Activated CD4-positive, alpha-beta memory T cell treated with anti-CD3 and anti-CD28 coated beads for 36 hours (primary cell): ENCODE measurements at regions not wholly inside any gene's neighbourhood (a gene's known extent, or its start where the extent isn't known, plus 50 kb on each side); places are given as distances from the start of the nearest gene placed in this dataset.

Experiments
- CTCF ChIA-PET: fragments of 350-600 bp; sonication (Branson Sonifier 250); formaldehyde crosslinking; loops from one replicate; lab custom pipeline; 2021; ENCODE audit warnings: antibody characterized with exemption, inconsistent platforms; lab: Charles Lee
- POLR2A ChIA-PET: fragments of 350-600 bp; sonication (Branson Sonifier 250); formaldehyde crosslinking; loops from one replicate; lab custom pipeline; 2021; ENCODE audit warnings: antibody characterized with exemption; lab: Charles Lee
- DNase-seq: peaks from one replicate; pipeline ENCODE4 v3.0.0-alpha.2; 2020
- H3K27ac Mint-ChIP-seq: one replicate; pipeline ENCODE4 v1.8.0; 2021; ENCODE audit warnings: mixed read lengths
- H3K27me3 Mint-ChIP-seq: one replicate; pipeline ENCODE4 v1.8.0; 2021; ENCODE audit warnings: mixed read lengths
- H3K36me3 Mint-ChIP-seq: one replicate; pipeline ENCODE4 v1.8.0; 2021; ENCODE audit warnings: mixed read lengths
- H3K4me1 Mint-ChIP-seq: one replicate; pipeline ENCODE4 v1.8.0; 2021; ENCODE audit warnings: low read depth, mixed read lengths
- H3K4me3 Mint-ChIP-seq: one replicate; pipeline ENCODE4 v1.8.0; 2021; ENCODE audit warnings: mild to moderate bottlenecking, mixed read lengths
- H3K9me3 Mint-ChIP-seq: one replicate; pipeline ENCODE4 v1.8.0; 2021; ENCODE audit warnings: mixed read lengths
- intact Hi-C: fragments of 100-400 bp; cut with micrococcal nuclease; formaldehyde crosslinking; loops from one replicate; pipeline ENCODE4 v1.15.1; 2023

DNA sequence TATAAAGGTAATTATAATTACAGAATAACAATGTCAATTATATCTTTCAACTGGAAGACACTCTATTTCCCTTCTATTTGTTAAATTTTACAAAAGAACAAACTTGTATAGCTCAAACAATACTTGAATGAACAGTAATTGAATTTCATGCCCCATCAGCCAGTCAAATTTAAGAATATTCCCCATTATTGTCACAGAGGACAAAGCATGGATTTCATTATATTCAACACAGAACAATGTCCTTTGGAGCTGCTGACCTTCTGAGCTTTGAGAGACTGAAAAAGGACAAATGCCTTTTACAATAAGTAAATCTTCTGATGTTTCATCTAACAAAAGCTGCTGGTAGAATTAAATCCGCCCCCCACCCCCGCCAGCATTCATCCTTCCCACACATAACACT, 187.5 kb upstream of the MC4R start:
- Mint-ChIP-seq H3K9me3 (no peaks in the 10 kb centered on the region), H3K4me3 (no peak overlapping the region), H3K27me3 (no peaks in the 10 kb centered on the region), H3K27ac (no peak overlapping the region), H3K36me3 (no peaks in the 10 kb centered on the region), H3K4me1 (no peaks in the 10 kb centered on the region)
- no peak for DNase-seq
- intact Hi-C loops: no loop called here
- ChIA-PET POLR2A (no interaction called here), CTCF (no interaction called here)

DNA sequence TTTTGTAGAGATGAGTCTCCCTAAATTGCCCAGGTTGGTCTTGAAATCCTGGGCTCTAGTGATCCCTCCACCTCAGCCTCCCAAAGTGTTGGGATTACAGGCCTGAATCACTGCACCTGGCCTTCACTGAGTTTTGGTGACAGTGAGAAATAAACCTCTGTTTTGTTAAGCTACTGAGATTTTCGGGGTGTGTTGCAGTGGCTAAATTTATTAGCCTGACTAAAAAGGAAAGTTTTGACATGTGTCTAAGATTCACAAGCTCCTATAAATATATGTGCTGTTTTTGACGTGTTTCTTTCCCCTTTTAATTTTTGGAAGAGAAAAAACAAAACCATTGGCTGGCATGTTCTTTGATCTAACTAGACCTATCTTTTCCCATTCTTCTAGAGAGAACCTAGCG, 190.5 kb upstream of the MC4R start:
- H3K27me3 Mint-ChIP-seq: no peaks in the 10 kb centered on the region

DNA sequence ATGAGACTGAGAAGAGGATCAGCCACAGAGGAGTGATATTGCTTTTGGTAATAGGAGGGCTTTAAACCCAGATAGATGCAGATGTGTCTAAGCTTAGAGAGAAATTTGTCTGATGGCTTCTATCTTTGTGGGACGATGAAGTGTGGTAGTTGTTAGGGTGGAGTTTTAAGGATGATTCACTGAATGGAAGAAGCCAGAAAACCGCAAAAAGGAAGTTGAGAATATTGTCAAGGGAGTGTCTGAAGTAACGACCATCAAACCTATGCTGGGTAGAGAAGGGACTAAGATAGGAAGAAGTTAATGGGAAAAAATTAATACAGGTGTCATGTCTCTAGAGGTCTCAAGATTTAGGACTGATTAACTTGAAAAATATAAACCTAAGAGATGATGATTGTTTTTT, 195.6 kb upstream of the MC4R start:
- ChIA-PET CTCF (no interaction called here), POLR2A (no interaction called here)
- no peaks in the 10 kb centered on the region for H3K36me3 Mint-ChIP-seq
- H3K4me1 Mint-ChIP-seq: no peaks in the 10 kb centered on the region
- no peak overlapping the region for H3K4me3 Mint-ChIP-seq
- H3K27ac Mint-ChIP-seq: no peak overlapping the region
- DNase-seq: no peak
- H3K9me3 Mint-ChIP-seq: peaks cover 2% of the 10 kb centered on the region
- intact Hi-C loops: no loop called here
- H3K27me3 Mint-ChIP-seq: no peaks in the 10 kb centered on the region

More for the DNA sequence above, 190.5 kb upstream of the MC4R start:
- Mint-ChIP-seq H3K27ac (no peak overlapping the region), H3K36me3 (no peaks in the 10 kb centered on the region), H3K4me1 (no peaks in the 10 kb centered on the region), H3K4me3 (no peak overlapping the region), H3K9me3 (no peaks in the 10 kb centered on the region)
- intact Hi-C loops: no loop called here
- DNase-seq: no peak
- ChIA-PET CTCF (no interaction called here), POLR2A (no interaction called here)

DNA sequence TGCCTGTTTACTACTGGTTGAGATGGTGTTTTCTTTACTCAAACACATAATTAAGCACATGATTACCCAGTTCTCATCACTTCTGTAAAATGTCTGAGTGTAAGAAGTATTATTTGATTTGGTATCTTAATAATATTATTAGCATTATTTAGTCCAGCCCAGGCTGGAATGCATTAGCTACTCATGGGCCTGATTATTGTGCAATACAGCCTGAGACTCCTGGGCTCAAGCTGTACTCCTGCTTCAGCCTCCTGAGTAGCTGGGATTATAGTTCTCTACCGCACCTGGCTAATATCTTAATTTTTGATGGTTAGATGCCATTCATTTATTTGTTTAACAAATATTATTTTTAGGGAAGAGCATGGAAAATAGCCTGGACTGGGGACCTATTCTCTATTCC, 197.6 kb upstream of the MC4R start:
- Mint-ChIP-seq H3K4me1 (no peaks in the 10 kb centered on the region), H3K27me3 (no peaks in the 10 kb centered on the region), H3K4me3 (no peak overlapping the region), H3K27ac (no peak overlapping the region), H3K36me3 (no peaks in the 10 kb centered on the region), H3K9me3 (peaks cover 5% of the 10 kb centered on the region)
- intact Hi-C loops: no loop called here
- ChIA-PET POLR2A (no interaction called here), CTCF (no interaction called here)
- no peak for DNase-seq

DNA sequence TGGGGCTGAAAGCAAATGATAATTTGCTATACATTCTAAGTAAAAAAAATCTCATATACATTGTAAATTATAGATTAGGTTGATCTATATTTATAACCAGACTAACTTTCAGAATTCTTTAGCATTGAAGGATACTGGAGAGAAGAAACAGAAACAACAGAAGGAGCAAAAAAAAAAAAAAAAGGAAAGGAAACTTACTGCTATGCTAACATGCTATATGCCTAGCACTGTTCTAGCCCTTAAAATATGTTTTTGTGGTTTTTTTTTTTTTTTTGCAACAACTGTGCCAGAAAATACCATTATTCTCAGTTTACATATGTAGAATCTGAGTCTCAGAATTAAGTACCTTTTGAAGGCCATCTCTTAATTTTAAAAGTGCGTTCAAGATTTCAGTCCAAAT, 204.9 kb upstream of the MC4R start:
- POLR2A ChIA-PET: no interaction called here
- intact Hi-C loops: no loop called here

DNA sequence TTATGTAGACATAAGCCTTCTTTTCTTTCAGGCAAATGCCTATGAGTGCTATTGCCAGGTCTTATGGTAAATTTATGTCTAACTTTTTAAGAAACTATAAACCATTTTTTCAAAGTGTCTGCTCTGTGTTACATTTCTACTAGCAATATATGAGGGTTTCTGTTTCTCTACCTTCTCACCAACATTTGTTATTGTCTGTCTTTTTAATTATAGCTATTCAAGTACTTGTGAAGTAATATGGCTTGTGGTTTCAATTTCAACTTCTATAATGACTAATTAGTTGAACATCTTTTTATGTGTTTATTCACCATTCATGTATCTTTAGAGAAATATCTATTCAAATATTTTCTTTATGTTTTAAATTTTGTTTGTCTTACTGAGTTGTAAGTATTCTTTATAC, 213.1 kb upstream of the MC4R start:
- peaks cover 15% of the 10 kb centered on the region for H3K9me3 Mint-ChIP-seq
- H3K27me3 Mint-ChIP-seq: no peaks in the 10 kb centered on the region
- intact Hi-C loops: no loop called here
- POLR2A ChIA-PET: no interaction called here
- DNase-seq: no peak
- no peaks in the 10 kb centered on the region for H3K4me1 Mint-ChIP-seq
- CTCF ChIA-PET: no interaction called here
- H3K4me3 Mint-ChIP-seq: no peak overlapping the region
- no peak overlapping the region for H3K27ac Mint-ChIP-seq
- no peaks in the 10 kb centered on the region for H3K36me3 Mint-ChIP-seq

More for the DNA sequence above, 204.9 kb upstream of the MC4R start:
- Mint-ChIP-seq H3K27ac (no peak overlapping the region), H3K36me3 (no peaks in the 10 kb centered on the region), H3K27me3 (no peaks in the 10 kb centered on the region), H3K4me3 (no peak overlapping the region), H3K9me3 (peaks cover 13% of the 10 kb centered on the region), H3K4me1 (no peaks in the 10 kb centered on the region)
- CTCF ChIA-PET: no interaction called here
- no peak for DNase-seq

DNA sequence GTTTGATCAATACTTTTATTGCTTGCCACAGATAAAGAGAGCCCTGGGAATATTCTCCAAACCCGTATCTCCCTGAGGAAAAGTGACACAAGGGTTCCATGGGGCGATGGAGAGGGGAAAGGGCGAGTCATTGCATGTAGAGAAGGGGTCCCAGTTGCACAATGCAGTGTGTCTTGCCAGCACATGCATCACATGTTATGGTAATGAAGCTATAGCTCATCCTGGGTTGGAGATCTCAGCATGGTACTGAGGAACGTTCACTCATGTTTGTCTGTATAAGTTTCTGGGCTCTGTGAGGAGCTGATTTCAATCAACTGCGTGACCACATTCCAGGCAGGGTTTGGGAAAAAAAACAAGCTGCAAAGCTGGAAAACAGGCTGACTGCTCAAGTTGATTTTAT, 220.7 kb upstream of the MC4R start:
- intact Hi-C loops: no loop called here
- ChIA-PET CTCF (no interaction called here), POLR2A (no interaction called here)
- no peak for DNase-seq
- Mint-ChIP-seq H3K4me1 (no peaks in the 10 kb centered on the region), H3K27ac (no peak overlapping the region), H3K27me3 (no peaks in the 10 kb centered on the region), H3K4me3 (no peak overlapping the region), H3K9me3 (peaks cover 5% of the 10 kb centered on the region), H3K36me3 (no peaks in the 10 kb centered on the region)

DNA sequence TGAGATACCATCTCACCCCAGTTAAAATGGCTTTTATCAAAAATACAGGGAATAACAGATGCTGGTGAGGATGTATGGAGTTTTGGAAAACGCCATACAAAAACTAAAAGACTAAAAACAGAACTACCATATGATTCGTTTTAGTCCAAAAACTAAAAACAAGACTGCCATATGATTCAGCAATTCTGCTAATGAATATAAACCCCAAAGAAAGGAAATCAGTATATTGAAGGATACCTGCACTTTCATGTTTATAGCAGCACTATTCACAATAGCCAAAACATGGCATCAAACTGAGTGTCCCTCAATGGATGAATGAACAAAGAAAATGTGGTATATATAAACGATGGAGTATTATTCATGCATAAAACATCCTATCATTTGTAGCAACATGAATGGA, 224.4 kb upstream of the MC4R start:
- Mint-ChIP-seq H3K4me3 (no peak overlapping the region), H3K9me3 (no peaks in the 10 kb centered on the region), H3K4me1 (no peaks in the 10 kb centered on the region), H3K27me3 (no peaks in the 10 kb centered on the region), H3K36me3 (no peaks in the 10 kb centered on the region), H3K27ac (no peak overlapping the region)
- intact Hi-C loops: no loop called here
- DNase-seq: no peak
- ChIA-PET POLR2A (no interaction called here), CTCF (no interaction called here)

DNA sequence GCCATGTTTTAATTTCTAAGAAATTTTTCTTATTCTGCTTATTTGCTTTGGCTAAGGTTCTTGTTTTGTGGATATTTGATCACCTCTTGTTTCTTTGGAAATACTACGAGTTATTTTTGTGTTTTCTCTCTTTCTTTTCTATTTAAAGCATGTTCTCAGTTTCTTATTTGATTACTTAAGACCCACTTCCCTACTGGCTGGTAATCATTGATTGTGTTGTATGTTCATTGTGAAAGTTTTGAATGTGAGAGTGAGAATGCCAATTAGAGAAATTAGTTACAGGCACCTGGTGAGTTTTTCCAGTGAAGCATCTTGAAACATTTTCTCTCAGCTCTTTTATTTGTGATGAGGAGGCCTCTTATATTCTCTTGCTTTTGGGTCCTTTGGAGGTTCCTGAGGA, 226.7 kb upstream of the MC4R start:
- DNase-seq: no peak
- H3K27me3 Mint-ChIP-seq: no peaks in the 10 kb centered on the region
- intact Hi-C loops: no loop called here
- POLR2A ChIA-PET: no interaction called here
- no peak overlapping the region for H3K4me3 Mint-ChIP-seq
- CTCF ChIA-PET: no interaction called here
- no peak overlapping the region for H3K27ac Mint-ChIP-seq
- H3K4me1 Mint-ChIP-seq: no peaks in the 10 kb centered on the region
- no peaks in the 10 kb centered on the region for H3K36me3 Mint-ChIP-seq
- peaks cover 4% of the 10 kb centered on the region for H3K9me3 Mint-ChIP-seq

DNA sequence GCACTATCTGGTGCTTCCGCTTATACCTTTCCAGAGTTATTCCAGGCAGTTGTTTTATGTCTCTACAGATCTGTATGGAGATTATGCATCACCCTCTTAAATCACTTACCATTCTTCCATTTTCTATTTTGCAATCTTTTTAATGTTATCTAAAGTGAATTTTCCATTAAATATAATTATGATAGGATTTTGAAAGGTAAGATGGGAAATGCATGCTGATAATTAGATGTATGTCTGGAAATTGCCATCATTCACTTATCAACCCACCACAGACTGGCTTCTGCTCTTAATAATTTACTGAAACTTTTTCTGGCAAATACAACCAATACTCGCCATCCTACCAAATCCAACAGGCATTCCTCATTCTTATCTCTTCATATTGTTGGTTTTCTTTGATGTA, 227.4 kb upstream of the MC4R start:
- Mint-ChIP-seq H3K36me3 (no peaks in the 10 kb centered on the region), H3K4me3 (no peak overlapping the region), H3K27ac (no peak overlapping the region), H3K4me1 (no peaks in the 10 kb centered on the region), H3K27me3 (no peaks in the 10 kb centered on the region), H3K9me3 (peaks cover 5% of the 10 kb centered on the region)
- ChIA-PET CTCF (no interaction called here), POLR2A (no interaction called here)
- no peak for DNase-seq
- intact Hi-C loops: no loop called here

DNA sequence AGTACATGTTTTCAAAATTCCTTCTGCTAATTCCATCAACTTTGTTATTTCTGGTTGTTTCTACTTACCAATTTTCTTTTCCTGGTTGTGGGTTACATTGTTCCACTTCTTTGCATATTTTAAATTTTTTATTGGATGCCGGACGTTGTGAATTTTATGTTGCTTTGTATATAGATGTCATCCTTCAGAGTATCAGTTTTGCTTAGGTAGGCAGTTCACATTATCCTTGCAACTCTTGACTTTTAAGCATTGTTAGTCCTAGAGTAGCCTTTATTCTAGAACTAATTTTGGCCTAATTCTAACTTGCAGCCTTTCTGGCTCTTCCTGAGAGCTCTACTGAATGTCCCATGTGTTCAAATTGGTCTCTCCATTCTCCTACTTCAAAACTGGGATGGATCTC, 228.7 kb upstream of the MC4R start:
- no peak overlapping the region for H3K4me3 Mint-ChIP-seq
- H3K4me1 Mint-ChIP-seq: no peaks in the 10 kb centered on the region
- CTCF ChIA-PET: no interaction called here
- no peak for DNase-seq
- no peaks in the 10 kb centered on the region for H3K36me3 Mint-ChIP-seq
- POLR2A ChIA-PET: no interaction called here
- no peak overlapping the region for H3K27ac Mint-ChIP-seq
- intact Hi-C loops: no loop called here
- H3K9me3 Mint-ChIP-seq: peaks cover 5% of the 10 kb centered on the region
- H3K27me3 Mint-ChIP-seq: no peaks in the 10 kb centered on the region

DNA sequence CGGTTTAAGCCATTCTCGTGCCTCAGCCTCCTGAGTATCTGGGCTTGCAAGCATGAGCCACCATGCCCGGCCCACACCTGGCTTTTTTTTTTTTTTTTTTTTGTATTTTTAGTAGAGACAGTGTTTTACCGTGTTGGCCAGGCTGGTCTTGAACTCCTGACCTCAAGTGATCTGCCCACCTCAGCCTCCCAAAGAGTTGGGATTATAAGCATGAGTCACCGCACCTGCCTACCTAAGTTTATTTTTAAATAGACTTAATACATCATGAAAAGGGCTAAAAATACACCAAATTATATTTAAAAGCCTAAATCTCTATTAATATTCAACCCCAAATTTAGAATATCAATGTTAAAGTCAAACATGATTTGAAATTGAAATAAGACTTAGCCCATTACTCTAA, 250.8 kb upstream of the MC4R start:
- Mint-ChIP-seq H3K27me3 (no peaks in the 10 kb centered on the region), H3K4me1 (no peaks in the 10 kb centered on the region), H3K9me3 (peaks cover 5% of the 10 kb centered on the region), H3K27ac (no peak overlapping the region), H3K4me3 (no peak overlapping the region), H3K36me3 (no peaks in the 10 kb centered on the region)
- POLR2A ChIA-PET: no interaction called here
- intact Hi-C loops: no loop called here
- CTCF ChIA-PET: no interaction called here
- DNase-seq: no peak

DNA sequence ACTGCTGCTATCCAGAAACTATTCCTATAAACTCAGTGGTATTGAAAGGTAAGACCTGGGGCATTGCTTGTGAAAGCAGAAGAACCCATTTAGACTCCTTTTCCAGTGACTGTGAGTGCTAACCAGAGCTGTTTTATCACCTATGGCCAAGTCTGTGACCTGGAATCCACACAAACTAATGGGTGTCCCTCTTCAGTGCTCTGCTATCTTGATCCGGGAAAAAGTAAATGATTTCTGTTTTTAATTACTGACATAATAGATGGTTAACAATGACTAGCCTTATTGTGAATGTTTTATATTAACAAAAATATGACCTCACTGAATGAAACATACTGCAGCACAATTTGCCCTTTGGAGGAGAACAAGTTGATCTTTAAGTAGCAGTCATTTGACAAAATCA, 251.6 kb upstream of the MC4R start:
- CTCF ChIA-PET: no interaction called here
- intact Hi-C loops: no loop called here
- POLR2A ChIA-PET: no interaction called here
- DNase-seq: no peak
- Mint-ChIP-seq H3K4me3 (no peak overlapping the region), H3K4me1 (no peaks in the 10 kb centered on the region), H3K27me3 (no peaks in the 10 kb centered on the region), H3K27ac (no peak overlapping the region), H3K9me3 (peaks cover 4% of the 10 kb centered on the region), H3K36me3 (no peaks in the 10 kb centered on the region)

DNA sequence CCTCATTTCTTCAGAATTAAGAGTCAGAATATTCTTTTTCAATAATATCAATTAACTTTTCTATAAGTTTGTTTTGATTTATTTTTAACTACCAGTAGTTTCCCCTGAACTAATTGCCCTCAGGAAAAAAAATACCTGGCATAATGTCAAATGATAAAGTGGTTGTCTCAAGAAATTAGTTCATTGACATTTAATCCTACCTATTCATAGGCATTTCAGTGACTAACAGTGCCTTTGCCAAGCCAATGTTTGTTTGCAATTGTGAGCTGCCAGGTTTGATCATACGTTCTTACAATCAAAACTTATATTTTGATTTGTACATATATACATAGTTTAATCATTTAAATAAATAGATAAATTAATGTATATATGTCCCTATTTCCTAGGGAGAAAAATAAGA, 267.3 kb upstream of the MC4R start:
- POLR2A ChIA-PET: no interaction called here
- no peaks in the 10 kb centered on the region for H3K4me1 Mint-ChIP-seq
- no peaks in the 10 kb centered on the region for H3K27me3 Mint-ChIP-seq
- DNase-seq: no peak
- H3K36me3 Mint-ChIP-seq: no peaks in the 10 kb centered on the region
- CTCF ChIA-PET: no interaction called here
- H3K4me3 Mint-ChIP-seq: no peak overlapping the region
- intact Hi-C loops: no loop called here
- H3K27ac Mint-ChIP-seq: no peak overlapping the region
- peaks cover 13% of the 10 kb centered on the region for H3K9me3 Mint-ChIP-seq
